SK-N-SH (cell line): ENCODE measurements at regions not wholly inside any gene's neighbourhood (a gene's known extent, or its start where the extent isn't known, plus 50 kb on each side); places are given as distances from the start of the nearest gene placed in this dataset.

Experiments
- MAX ChIP-seq: IDR thresholded peaks from 2 replicates; pipeline ENCODE4 v1.4.0; 2012; ENCODE audit warnings: low read depth
- RAD21 ChIP-seq: IDR thresholded peaks from 2 replicates; pipeline ENCODE4 v1.6.1; 2012; ENCODE audit warnings: mild to moderate bottlenecking, low read length

GRCh38 chr3:178186666-178187065 is 349.6 kb upstream of the KCNMB2 start:
- TF ChIP-seq MAX (no peak), RAD21 (no peak)
